ENCODE measurements at regions not wholly inside any gene's neighbourhood (a gene's known extent, or its start where the extent isn't known, plus 50 kb on each side); places are given as distances from the start of the nearest gene placed in this dataset.
A peak's percentile ranks its signal among the peaks of the same experiment; 100 is the strongest.
"Not testable (repeated sequence)": the region's sequence is repeated elsewhere in the genome, so short reads cannot be mapped to it uniquely, and the experiment has no call there.

DNA sequence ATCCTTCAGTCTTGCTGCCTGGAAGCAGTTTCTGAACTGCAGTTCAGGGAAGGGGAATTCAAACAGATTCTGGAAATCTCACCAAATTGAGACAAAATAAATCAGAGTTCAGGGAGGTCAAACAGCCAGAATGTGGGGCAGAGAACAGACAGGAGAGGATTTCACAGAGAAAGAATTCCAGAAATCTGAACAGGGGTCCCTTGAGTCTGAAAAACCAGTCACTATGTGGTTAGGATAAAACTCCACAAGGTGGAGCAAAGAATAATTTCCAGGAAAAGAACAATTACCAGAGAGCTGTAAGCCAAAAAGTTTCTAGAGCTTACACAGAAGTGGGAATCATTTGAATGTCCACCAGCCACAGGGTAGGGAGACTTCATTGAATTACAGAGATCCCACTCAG lies 84.7 kb downstream of the URB2 start:
- DNase-seq (ENCODE audit: low spot score) = no peak

DNA sequence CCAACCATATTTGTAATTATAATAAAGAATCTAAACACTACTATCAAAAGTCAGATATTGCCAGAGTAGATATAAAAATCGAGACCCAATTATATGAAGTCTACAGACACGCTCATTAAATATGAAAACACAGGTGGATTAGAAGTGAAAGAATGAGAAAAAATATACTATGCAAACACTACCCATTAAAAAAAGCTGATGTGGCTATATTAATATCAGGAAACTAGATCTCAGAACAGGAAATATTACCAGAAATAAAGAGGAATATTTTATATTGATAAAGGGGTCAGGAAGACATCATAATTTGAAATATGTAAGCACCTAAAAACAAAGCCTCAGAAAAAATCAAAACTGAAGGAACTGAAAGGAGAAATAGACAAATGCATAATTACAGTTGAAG lies 88.3 kb downstream of the URB2 start:
- no peak for DNase-seq (ENCODE audit: low spot score)

DNA sequence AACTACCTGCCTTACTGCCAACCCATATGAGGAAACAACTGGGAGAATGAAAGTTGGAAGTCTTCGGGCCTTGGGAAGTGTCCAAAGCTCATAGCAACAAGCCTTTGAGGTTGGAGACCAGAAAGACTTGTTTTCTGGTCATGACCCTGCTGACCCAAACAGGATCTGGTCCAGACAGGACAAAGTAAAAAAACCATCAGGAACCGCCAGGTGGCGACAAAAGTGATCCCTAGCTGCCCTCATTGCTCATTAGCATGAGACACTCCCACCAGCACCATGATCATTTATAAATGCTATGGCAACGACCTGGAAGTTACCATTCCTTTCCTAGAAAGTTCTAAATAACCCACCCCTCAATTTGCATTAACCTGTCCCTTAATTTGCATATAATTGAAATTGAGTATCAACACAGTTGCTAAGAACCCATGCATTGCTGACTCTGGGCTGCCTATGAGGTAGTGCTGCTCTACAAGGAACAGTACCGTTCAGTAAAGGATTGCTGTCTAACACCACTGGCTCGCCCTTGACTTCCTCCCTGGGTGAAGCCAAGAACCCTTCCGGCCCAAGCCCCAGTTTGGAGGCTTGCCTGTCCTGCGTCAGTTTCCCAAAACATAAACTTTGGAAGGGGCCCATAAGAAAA lies 89.0 kb downstream of the URB2 start:
- DNase-seq (ENCODE audit: low spot score) = peak; percentile 76

DNA sequence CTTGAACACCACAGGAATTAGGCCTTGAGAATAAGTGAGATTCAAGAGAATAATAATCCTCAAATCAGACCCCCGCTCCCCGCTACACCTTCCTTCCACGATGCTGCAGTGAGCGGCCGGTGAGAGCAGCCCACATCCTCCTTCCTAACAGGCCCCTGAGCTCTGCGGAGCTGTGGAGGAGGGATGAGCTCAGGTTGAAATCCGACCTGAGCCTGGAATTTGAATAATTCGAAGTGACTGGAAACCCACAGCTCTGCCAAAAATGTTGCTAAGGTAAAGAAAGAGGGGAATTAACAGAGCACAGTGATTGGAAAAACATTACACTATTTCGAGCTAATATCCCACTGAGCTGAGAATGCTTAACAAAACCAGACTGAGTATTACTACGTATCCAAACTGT lies 90.0 kb downstream of the URB2 start:
- no peak for DNase-seq (ENCODE audit: low spot score)

DNA sequence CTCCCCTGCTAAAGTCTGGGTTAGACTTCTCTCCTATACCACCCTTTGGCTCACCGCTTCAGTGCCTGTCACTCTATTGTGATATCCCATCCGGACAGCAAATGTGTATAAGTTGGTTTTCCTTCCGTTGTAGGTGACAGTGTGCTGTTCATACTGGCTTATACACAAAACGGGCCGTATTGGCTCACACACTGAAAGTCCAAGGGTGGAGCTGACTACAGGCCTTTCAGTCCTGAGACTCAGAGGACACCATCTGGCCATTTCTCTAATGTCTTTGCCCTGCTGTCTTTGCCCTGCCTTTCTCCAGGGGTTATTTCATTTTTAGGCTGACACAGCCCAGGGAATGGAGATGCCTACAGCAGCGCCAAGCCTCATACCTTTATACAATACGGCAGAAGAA lies 90.7 kb downstream of the URB2 start:
- no peak for DNase-seq (ENCODE audit: low spot score)

DNA sequence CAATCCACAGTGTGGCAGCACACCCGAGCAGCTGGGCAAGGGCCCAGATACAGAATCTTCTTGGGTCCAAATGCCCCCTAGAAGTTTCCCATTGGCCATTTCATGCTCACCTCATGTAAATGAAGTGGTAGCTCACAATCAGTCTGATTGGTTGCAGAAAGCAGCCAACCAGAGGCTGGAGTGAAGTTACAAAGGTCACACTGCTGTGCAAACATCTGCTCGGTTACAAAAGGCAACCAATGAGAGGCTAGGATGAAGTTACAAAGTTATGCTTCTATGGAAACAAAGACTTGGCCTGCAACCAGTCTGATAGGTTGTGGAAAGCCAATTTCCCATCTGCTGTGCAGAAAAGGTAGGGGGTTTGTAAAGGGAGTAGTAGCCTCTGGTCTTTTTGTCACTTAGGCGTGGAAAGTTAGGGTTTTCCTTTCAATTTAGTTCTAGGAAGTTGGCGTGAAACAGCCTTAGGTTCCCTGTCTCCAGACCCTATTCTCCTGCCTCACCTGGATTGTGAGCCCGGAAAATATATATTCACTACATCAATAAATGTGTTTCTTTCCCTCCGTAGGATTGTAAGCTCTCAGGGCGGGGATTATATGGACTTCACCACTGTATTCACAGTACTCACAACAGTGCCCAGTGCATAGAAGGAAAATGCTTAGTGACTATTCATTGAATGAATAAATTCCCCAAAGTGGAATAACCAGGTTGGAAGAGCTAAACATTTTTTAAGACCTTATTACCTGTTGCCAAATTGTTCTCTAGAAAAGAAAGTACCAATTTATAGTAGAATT lies 91.9 kb downstream of the URB2 start:
- DNase-seq (ENCODE audit: low spot score) = no peak

DNA sequence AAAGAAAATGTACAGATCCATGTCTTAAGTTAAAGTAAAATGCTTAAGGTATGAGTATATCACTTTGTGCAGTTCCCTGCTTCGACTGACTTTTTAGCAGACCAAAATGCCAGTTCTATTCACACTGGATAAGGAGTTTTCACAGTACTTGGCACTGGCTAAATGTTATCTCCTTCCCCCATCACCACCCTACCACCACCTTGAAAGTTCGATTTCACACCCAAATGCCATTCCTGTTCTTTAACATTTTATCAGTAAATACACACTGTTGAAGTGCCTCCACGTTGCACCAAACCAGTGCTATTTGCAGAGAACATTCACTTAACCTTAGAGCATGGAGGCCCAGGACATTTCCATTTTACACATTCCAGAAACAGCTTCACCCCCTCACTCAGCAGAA lies 100.0 kb downstream of the URB2 start:
- peak; percentile 33 for DNase-seq (ENCODE audit: low spot score)

DNA sequence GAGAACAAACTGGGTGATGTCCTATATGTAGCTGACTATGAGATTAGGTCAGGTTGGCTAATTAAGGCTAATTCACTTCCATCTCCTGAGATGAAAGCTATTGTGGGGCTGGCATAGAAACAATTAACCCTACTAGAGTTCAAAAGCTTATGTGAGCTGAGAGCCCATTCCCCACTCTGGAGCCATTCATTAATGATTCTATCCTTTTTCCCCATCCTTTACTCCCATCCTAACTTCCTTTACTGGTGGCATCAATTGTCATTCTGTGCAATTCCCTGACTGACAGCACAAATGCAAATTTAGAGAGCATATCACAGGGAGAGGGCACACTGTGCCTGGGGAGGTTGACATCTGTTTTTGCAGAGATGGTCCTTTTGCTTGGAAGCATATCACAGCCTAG lies 103.9 kb downstream of the URB2 start:
- DNase-seq (ENCODE audit: low spot score) = no peak

DNA sequence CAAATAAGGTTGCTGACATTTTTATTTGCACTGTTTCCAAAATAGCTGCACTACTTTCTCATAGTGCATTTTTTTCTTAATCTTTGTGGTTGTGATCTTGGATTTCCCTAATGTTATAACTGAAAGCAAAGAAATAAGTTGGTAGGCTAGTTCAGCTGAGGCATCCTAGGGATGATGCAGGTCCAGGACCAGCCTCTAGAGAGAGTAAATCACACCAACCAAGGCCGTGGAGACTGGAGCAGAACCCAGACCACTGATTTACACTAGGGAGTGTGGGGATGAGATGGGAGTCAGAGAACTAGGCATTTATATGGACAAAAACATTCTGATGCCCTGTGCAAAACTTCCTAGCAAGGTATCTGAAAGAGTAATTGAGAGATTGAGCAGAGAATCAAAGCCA lies 104.5 kb downstream of the URB2 start:
- no peak for DNase-seq (ENCODE audit: low spot score)

DNA sequence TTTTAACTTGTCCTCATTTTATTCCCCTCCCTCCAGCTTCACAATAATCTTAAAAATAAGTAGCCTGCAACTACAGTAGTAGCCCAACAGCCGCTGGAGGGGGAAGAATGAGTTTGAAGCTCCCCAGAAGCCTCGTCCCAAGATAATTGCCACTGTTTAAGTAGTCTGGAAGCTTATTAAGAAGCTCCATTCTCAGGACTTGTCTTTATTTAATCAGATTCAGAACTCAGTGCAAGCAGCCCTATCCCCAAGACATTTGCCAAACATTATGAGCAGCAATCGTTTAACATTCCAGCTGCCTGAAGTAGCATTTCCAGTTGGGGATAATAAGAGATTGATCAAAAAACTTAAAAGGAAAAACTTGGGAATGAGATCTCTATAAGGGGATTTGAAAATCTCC lies 106.0 kb downstream of the URB2 start:
- no peak for DNase-seq (ENCODE audit: low spot score)

DNA sequence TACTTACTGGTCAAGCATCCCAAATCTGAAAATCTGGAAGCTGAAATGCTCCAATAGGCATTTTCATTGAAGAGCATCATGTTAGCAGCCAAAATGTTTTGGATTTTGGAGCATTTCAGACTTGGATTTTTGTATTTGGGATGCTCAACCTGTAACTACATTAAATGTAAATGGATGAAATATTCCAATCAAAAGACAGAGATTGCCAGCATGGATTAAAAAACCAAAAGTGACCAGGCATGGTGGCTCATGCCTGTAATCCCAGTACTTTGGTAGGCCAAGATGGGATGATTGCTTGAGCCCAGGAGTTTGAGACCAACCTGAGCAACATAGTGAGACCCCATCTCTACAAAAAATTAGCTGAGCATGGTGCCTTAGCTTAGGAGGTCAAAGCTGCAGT lies 110.3 kb downstream of the URB2 start:
- DNase-seq (ENCODE audit: low spot score) = no peak

DNA sequence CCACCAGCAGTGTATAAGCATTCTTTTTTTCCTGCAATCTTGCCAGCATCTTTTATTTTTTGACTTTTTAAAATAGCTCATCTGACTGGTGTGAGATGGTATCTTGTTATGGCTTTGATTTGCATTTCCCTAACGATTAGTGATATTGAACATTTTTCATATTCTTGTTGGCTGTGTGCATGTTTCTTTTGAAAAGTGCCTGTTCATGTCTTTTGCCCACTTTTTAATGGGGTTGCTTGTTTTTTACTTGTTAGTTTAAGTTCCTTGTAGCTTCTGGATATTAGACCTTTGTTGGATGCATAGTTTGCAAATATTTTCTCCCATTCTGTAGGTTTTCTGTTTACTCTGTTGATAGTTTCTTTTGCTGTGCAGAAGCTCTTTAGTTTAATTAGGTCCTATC lies 116.6 kb downstream of the URB2 start:
- not testable (repeated sequence) for DNase-seq (ENCODE audit: low spot score)

DNA sequence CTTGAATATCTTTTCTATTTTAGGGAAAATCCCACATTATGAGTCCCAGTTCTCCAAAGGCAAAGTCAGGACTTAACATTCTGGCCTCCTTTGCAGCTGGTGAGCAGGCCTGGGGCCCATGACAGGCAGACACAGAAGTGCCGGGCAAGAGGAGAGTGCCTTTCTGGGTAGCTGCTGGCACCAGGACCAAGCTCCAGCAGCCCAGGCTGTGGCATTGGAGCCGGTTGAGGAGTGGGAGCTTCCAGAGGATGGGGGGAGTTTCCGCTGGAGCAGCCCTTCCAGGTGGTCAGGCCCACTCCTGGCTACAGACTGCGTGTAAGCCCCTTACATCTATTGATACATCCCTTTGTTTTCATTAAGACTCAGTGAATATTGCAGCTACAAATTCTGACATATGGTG lies 123.9 kb downstream of the URB2 start:
- no peak for DNase-seq (ENCODE audit: low spot score)

DNA sequence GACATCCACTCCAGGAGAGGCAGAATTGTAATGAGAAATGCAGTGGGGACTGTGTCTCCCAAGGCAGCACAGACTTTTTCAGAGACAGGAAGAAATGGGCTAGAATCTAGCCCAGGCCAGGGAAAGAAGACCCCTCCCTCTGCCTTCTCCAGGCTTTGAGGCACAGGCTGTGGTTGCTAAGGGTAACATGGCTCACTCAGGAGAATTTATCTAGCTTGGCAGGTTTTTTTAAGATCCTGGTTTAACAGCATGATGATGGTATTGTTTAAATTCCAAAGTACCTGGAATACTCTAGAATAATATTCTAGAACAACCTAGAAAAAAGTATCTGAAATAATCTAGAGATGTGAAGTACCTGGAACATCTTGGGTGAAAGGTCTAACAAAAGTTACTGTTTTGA lies 125.6 kb downstream of the URB2 start:
- DNase-seq (ENCODE audit: low spot score) = peak; percentile 8

DNA sequence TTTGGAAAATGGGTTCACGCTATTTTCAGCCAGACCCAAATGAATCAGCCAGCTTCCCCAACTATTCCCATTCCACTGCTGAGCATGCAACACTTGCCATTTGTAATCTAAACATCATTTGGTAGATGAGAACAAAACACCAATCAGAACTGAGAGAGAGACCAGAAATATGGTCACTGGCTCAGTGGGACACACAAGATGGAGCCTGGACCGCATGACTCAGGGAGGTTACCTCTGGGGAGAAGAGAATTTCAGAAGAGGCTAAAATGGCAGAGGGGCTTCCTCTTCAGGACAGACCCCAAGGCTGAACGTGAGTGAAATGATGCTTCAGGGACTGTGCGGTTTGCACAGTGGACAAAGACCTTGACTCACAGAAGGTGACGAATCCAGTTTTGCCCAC lies 126.6 kb downstream of the URB2 start:
- peak; percentile 12 for DNase-seq (ENCODE audit: low spot score)

DNA sequence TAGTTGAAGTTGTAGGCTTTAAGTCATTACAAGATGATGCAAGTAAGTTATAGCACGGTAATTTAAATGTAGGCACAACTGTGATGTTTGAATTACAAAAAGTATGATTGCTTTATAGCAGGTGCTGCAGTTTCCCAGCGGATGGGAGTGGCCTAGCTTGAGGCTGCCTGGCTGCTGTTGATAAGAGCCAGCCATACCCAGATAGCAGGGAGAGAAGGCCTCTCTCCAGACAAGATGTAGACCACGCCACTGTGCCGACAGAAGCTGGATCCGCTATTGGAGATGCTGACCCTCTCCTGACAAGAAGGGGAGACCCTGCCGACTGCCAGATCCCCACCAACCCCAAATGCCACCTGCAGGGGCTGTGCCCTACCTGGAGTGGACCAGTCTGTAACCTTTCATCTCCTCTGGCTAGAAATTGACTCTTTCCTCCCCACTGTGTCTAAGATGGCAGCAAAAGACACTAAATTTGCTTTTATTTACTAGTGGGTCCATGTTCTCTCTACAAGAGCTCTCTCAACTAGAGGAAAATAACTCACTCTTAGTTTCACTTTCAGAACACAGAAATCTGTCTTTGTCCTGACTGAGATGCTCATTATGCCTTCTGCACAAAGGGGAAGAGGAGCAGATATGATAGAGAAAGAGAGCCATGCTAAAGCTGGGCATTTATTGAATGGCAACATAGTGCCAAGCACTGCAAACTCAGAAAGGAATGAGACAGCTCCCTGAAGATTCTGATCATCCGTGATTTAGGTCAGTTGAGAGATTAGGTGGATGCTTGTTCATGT lies 127.9 kb downstream of the URB2 start:
- DNase-seq (ENCODE audit: low spot score) = peak; percentile 95

DNA sequence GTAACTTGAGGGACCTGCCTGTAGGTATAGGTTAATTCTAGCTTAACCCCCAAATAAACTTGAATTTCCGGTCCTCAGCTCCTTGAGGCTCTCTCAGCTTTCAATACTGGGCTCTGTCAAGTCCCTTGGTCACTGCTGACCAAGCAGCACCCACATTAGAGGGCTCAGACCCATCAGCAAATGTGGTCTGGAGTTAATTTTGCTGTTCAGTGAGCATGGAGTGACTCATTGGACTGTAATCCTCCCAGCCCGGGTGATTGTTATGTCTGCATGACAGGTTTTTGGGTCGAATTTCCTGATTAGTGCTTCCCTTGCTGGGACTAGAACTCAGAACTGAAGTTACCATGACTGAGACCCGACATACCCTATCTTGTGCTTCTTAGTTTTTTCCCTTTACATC lies 130.6 kb downstream of the URB2 start:
- DNase-seq (ENCODE audit: low spot score) = no peak

DNA sequence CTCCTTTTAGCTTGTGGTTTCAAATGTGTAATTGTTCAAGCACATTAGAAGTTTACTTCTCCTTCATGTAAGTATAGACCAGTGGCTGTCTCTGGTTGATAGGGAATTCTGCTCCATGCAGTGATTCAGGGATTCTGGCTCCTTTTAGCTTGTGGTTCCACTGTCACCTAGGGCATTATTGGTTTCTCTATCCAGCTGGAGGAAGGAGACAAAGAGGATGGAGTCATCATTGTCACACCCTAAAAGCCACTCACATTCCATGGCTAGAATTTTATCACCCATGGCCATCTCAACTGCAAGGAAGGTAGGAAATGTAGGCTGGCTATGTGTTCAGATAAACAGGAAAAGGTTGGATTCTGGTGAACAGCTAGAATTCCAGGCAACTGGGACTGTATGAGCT lies 131.2 kb downstream of the URB2 start:
- no peak for DNase-seq (ENCODE audit: low spot score)

DNA sequence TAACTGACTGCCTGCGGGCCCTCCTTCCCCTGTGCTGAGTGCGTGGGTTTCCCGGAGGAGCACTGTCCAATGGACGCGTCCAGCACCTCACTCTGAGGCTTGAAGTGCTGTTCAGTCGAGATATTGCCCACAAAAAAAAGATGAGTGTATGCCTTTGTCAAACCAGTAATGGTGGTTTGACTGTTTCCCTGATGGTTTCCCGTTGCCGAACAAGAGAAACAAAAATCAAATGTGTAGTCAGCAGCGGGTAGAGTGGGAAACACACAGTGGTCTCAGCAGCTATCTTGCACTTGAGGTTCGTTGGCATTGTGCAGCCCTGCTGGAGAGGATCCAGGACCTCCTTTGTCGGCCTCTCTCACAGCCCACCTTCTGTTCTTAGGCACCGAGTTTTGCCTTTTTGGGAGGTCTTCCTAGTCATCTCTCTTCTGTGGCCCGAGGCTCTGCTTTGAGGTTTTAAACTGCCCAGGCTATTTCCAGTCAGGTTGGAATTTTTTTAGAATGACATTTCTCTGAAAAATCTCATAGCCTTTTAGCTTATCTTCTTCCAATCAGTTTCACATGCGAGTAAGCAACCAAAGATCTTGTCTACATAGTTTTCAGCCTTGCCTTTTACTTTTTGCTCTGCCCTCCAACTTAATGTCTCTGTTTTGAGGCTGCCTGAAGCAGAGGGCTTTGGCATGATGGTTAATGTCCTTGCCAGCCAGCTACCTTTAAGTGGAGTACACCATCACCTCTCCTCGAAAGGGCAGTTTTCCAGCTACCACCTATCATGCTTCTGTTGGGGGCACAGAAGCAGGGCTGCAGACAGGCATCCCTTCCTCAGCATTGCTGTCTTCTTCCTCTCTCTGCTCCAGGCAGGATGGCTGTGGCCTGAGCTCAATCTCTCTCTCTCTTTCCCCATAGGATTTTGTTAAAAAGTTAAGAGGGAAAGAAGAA lies 132.3 kb downstream of the URB2 start:
- DNase-seq (ENCODE audit: low spot score) = no peak

DNA sequence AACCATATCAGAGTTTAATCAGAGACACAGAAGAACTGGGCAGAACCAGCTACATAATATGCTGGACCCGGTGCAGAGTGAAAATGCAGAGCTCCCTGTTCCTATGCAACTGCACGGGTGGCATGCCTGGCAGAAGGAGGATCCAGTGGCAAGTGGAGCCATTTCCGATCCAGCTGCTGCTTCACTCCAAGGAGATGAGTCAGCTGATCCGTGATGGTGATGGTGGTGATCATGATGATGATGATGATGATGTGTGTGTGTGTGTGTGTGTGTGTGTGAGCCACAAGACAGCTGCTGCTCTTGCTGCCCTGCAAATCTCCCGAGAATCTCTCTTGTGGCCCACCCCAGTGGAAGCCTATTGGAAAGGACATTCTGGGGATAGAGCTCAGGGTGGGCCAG lies 133.0 kb downstream of the URB2 start:
- no peak for DNase-seq (ENCODE audit: low spot score)

DNA sequence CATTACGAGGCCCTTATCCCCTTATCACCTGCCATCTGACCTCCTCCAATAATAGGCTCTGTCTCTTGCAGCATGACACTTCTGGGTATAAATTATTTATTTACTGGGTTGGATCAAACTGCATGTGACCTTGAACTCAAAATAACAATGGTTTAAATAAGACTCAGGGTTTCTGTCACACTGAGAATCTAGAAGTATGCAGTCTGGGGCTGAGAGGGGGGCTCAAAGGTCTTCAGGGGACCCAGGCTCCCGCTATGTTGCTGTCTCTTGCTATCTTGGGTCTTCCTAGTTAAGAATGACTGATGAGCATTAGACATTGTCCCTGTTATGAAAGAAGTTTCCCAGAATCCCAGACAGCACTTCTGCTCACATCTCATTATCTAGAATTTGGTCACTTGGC lies 133.5 kb downstream of the URB2 start:
- no peak for DNase-seq (ENCODE audit: low spot score)

DNA sequence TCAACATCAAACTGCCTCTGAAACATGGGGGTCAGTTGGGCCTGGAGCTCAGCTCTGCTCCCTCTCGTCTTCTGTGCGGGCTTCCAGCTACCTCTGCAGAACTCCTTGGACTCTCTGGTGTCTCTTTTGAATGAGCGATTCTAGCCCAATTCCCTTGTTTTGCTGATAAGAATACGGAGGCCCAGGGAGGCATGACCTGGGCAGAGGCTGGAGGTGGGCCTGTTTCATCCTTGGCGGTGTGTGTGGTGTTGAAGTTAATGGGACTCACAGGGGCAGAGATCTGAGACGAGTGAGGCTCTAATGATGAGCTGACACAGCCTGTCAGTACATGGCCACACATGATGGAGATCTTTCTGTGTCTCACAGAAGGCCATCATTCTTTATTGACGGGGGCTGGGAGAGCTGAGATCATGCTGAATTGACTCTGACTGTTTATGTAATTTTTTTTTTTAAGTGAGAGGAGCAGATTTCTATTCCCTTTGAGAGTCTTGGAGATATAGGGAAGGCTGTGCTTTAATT lies 134.5 kb downstream of the URB2 start:
- no peak for DNase-seq (ENCODE audit: low spot score)
